H1 (cell line): ENCODE measurements at regions not wholly inside any gene's neighbourhood (a gene's known extent, or its start where the extent isn't known, plus 50 kb on each side); places are given as distances from the start of the nearest gene placed in this dataset.

ENCODE experiments used
- CTCF ChIA-PET: fragments of 300-600 bp; sonication (Branson Sonifier 250); formaldehyde crosslinking; loops from one replicate; lab custom pipeline; 2021; ENCODE audit not compliant: partially characterized antibody; lab: Charles Lee
- POLR2A ChIA-PET: fragments of 300-600 bp; sonication (Branson Sonifier 250); formaldehyde crosslinking; loops from one replicate; lab custom pipeline; 2021; ENCODE audit warnings: inconsistent platforms; ENCODE audit not compliant: partially characterized antibody; lab: Charles Lee
- DNase-seq, 2 experiments: peaks; one replicate each; pipeline versions ENCODE4 v3.0.0 to v3.0.0-alpha.2; 2010 to 2022; ENCODE audit warnings: low spot score in 2 of 2, low read depth in 1 of 2, mixed read lengths in 1 of 2
- FAIRE-seq: peaks from 2 replicates; lab custom pipeline; 2011; peaks lifted over from hg19 to GRCh38; lab: Jason Lieb, UNC
- H2AFZ ChIP-seq: 2 replicates; pipeline ENCODE4 v1.8.1; 2012; ENCODE audit warnings: low read length, inconsistent platforms
- H2AK5ac ChIP-seq: 2 replicates; pipeline ENCODE4 v1.6.1; 2013; ENCODE audit warnings: low read depth, low read length
- H2BK120ac ChIP-seq: replicated peaks from 2 replicates; pipeline ENCODE3; 2013; ENCODE audit warnings: low read depth, low read length, inconsistent platforms
- H2BK12ac ChIP-seq: 2 replicates; pipeline ENCODE4 v1.6.1; 2013; ENCODE audit warnings: low read depth, low read length
- H2BK15ac ChIP-seq: 2 replicates; pipeline ENCODE4 v1.6.1; 2013; ENCODE audit warnings: low read length
- H2BK20ac ChIP-seq: 2 replicates; pipeline ENCODE4 v1.6.1; 2013; ENCODE audit warnings: low read length
- H2BK5ac ChIP-seq: 2 replicates; pipeline ENCODE4 v1.6.1; 2013; ENCODE audit warnings: low read depth, low read length
- H3K14ac ChIP-seq: 2 replicates; pipeline ENCODE4 v1.6.1; 2013; ENCODE audit warnings: inconsistent platforms; ENCODE audit not compliant: insufficient read length
- H3K18ac ChIP-seq: 2 replicates; pipeline ENCODE4 v1.6.1; 2013; ENCODE audit warnings: low read length; ENCODE audit errors: extremely low read depth
- H3K23ac ChIP-seq: 2 replicates; pipeline ENCODE4 v1.6.1; 2013; ENCODE audit warnings: inconsistent platforms; ENCODE audit not compliant: insufficient read length
- H3K23me2 ChIP-seq: 2 replicates; pipeline ENCODE4 v1.6.1; 2013; ENCODE audit warnings: low read depth, low read length
- H3K27ac ChIP-seq: 2 replicates; pipeline ENCODE4 v1.6.1; 2011; ENCODE audit warnings: low read depth, low read length, inconsistent platforms
- H3K27me3 ChIP-seq, 4 experiments: replicated peaks in 1 of 4; 1 replicate in 1 of 4; 2 replicates in 3 of 4; pipeline versions ENCODE4 v1.6.1 to v1.8.1; 2011 to 2013; ENCODE audit warnings: low read length in 3 of 4, mild to moderate bottlenecking in 3 of 4, inconsistent platforms in 2 of 4, mixed read lengths in 2 of 4, moderate library complexity in 1 of 4; ENCODE audit not compliant: control insufficient read depth in 3 of 4, insufficient read depth in 3 of 4; ENCODE audit errors: extremely low read depth in 1 of 4
- H3K36me3 ChIP-seq, 4 experiments: 2 replicates each; pipeline versions ENCODE4 v1.6.1 to v1.8.1; 2011 to 2013; ENCODE audit warnings: mild to moderate bottlenecking in 4 of 4, low read length in 3 of 4, moderate library complexity in 2 of 4, control low read depth in 1 of 4, inconsistent platforms in 1 of 4; ENCODE audit not compliant: insufficient read depth in 4 of 4, control insufficient read depth in 2 of 4
- H3K4ac ChIP-seq: replicated peaks from 2 replicates; pipeline ENCODE3; 2013; ENCODE audit warnings: low read length, low read depth, mixed read lengths, inconsistent platforms; ENCODE audit not compliant: insufficient read length
- H3K4me1 ChIP-seq, 4 experiments: replicated peaks in 1 of 4; 1 replicate in 1 of 4; 2 replicates in 3 of 4; pipeline versions ENCODE4 v1.6.1 to v1.8.1; 2011 to 2013; ENCODE audit warnings: low read length in 3 of 4, inconsistent platforms in 2 of 4, mixed read lengths in 1 of 4; ENCODE audit not compliant: insufficient read depth in 4 of 4, control insufficient read depth in 3 of 4
- H3K4me2 ChIP-seq, 2 experiments: 2 replicates each; pipeline versions ENCODE4 v1.6.1 to v1.8.1; 2011 to 2013; ENCODE audit warnings: low read depth in 2 of 2, low read length in 2 of 2, control low read depth in 1 of 2, inconsistent platforms in 1 of 2, mild to moderate bottlenecking in 1 of 2; ENCODE audit not compliant: insufficient read depth in 1 of 2
- H3K4me3 ChIP-seq, 4 experiments: fragments of 200-600, 300-600 bp in 1 of 4; sonication (generic), shearing (Covaris generic), sonication (Bioruptor Twin) in 1 of 4; 2 replicates each; pipeline versions ENCODE4 v1.5.1 to v1.8.1; 2011 to 2016; ENCODE audit warnings: low read length in 4 of 4, low read depth in 3 of 4, control low read depth in 2 of 4, inconsistent platforms in 2 of 4, mild to moderate bottlenecking in 2 of 4, mixed read lengths in 1 of 4, moderate library complexity in 1 of 4; ENCODE audit not compliant: insufficient read depth in 2 of 4; ENCODE audit errors: extremely low read depth in 1 of 4
- H3K56ac ChIP-seq: replicated peaks from 2 replicates; pipeline ENCODE3; 2013; ENCODE audit warnings: low read depth, mild to moderate bottlenecking, mixed read lengths, low read length, inconsistent platforms; ENCODE audit not compliant: insufficient read length
- H3K79me1 ChIP-seq: 2 replicates; pipeline ENCODE4 v1.6.1; 2013; ENCODE audit warnings: low read depth, low read length, control low read depth
- H3K79me2 ChIP-seq, 2 experiments: 2 replicates each; pipeline versions ENCODE4 v1.6.1 to v1.8.1; 2012 to 2013; ENCODE audit warnings: low read length in 2 of 2, mild to moderate bottlenecking in 2 of 2, inconsistent platforms in 1 of 2; ENCODE audit not compliant: insufficient read depth in 2 of 2, control insufficient read depth in 1 of 2
- H3K9ac ChIP-seq, 4 experiments: replicated peaks in 1 of 4; 1 replicate in 1 of 4; 2 replicates in 3 of 4; pipeline versions ENCODE4 v1.6.1 to v1.8.1; 2011 to 2013; ENCODE audit warnings: low read depth in 3 of 4, low read length in 3 of 4, control low read depth in 2 of 4, mild to moderate bottlenecking in 2 of 4, moderate library complexity in 2 of 4, inconsistent platforms in 1 of 4; ENCODE audit errors: extremely low read depth in 1 of 4
- H3K9me3 ChIP-seq, 2 experiments: 2 replicates each; pipeline versions ENCODE4 v1.6.1 to v1.8.1; 2012 to 2013; ENCODE audit warnings: mild to moderate bottlenecking in 2 of 2, moderate library complexity in 2 of 2, control low read depth in 1 of 2, inconsistent platforms in 1 of 2, low read depth in 1 of 2, low read length in 1 of 2, mixed read lengths in 1 of 2; ENCODE audit not compliant: insufficient read depth in 2 of 2
- H4K20me1 ChIP-seq, 2 experiments: replicated peaks in 1 of 2; 2 replicates each; pipeline versions ENCODE3 to v1.8.1; 2011 to 2013; ENCODE audit warnings: inconsistent platforms in 2 of 2, low read length in 2 of 2, mild to moderate bottlenecking in 1 of 2; ENCODE audit not compliant: insufficient read depth in 2 of 2, control insufficient read depth in 1 of 2
- H4K5ac ChIP-seq: 2 replicates; pipeline ENCODE4 v1.6.1; 2013; ENCODE audit warnings: low read length, low read depth, mixed read lengths, inconsistent platforms; ENCODE audit not compliant: insufficient read length
- H4K8ac ChIP-seq: 2 replicates; pipeline ENCODE4 v1.8.0; 2013; ENCODE audit warnings: mild to moderate bottlenecking, moderate library complexity, low read length, inconsistent platforms; ENCODE audit not compliant: insufficient read depth; ENCODE audit errors: extremely low read depth
- H4K91ac ChIP-seq: replicated peaks from 2 replicates; pipeline ENCODE3; 2013; ENCODE audit warnings: low read length, mixed read lengths, inconsistent platforms; ENCODE audit not compliant: insufficient read length
- SP1 ChIP-seq: IDR thresholded peaks from 2 replicates; pipeline ENCODE4 v1.6.1; 2011; ENCODE audit warnings: low read depth, low read length
- WGBS, 2 experiments: shearing (Covaris generic) in 1 of 2; methylation state at CpG; one replicate each; pipeline versions ENCODE4 v1.1.6 to v1.1.7; 2013 to 2015; ENCODE audit warnings: low lambda C conversion rate in 2 of 2, mixed read lengths in 2 of 2, inconsistent platforms in 1 of 2, low coverage in 1 of 2, missing lambda C conversion rate in 1 of 2; ENCODE audit not compliant: insufficient replicate concordance in 2 of 2, insufficient coverage in 1 of 2, insufficient read length in 1 of 2; ENCODE audit errors: extremely low coverage in 1 of 2, missing lambda C conversion rate in 1 of 2; 5-methylcytosine and 5-hydroxymethylcytosine counted together
- TF ChIP-seq, protein P1 (sequence below): IDR thresholded peaks from 2 replicates; pipeline ENCODE4 v1.6.1; 2012; ENCODE audit warnings: low read length, inconsistent platforms

DNA sequence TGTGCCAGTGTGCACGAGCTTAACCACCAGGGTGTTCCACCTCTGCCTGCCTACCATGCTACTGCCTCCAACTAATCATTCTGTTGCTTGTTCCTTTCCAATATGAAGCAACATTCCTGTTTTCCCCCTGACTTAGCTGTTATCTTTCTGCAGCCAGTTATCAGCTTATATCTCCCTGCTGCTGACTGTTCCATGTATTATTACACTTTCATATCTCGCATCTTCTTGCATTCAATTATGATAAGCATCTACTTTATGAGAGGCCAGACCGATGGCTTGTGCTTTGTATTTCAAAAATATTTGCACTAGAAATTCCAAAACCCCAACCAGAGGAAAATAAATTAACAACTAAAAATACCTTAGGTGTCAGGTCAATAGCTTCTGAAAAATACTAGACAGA is 394.0 kb upstream of the BRINP1 start:
- no peaks in the 10 kb centered on the region for H3K9me3 ChIP-seq
- no peaks in the 10 kb centered on the region for H3K36me3 ChIP-seq
- H3K4me3 ChIP-seq: no peak overlapping the region
- H2AFZ ChIP-seq: no peak overlapping the region
- no peak for DNase-seq
- no peaks in the 10 kb centered on the region for H3K27me3 ChIP-seq
- H2BK15ac ChIP-seq: no peak overlapping the region
- no peak overlapping the region for H2BK120ac ChIP-seq
- H3K79me2 ChIP-seq: no peaks in the 10 kb centered on the region
- H3K14ac ChIP-seq: no peak overlapping the region
- H3K79me1 ChIP-seq: no peaks in the 10 kb centered on the region
- peaks cover 0 to 11% (median 2%) of the 10 kb centered on the region in 4 experiments; a peak in 4 of 7 replicates for H3K4me1 ChIP-seq
- no peak overlapping the region for H4K8ac ChIP-seq
- no peak overlapping the region for H3K27ac ChIP-seq
- no peak overlapping the region for H4K5ac ChIP-seq
- H4K20me1 ChIP-seq: no peaks in the 10 kb centered on the region
- H3K9ac ChIP-seq: no peak overlapping the region
- no peak overlapping the region for H3K23ac ChIP-seq
- no peak overlapping the region for H2BK12ac ChIP-seq
- FAIRE-seq: no peak
- no peak overlapping the region for H3K18ac ChIP-seq
- H2BK20ac ChIP-seq: no peak overlapping the region
- WGBS, 2 experiments: 84% methylated on average over 3 of the region's 3 CpGs; no CpG with 5 or more reads in 1 of the 2 experiments
- no peaks in the 10 kb centered on the region; the same call in 1 of the 2 replicates for H3K23me2 ChIP-seq
- no peak overlapping the region for H3K4ac ChIP-seq
- no peak overlapping the region for H3K56ac ChIP-seq
- ChIA-PET POLR2A (no interaction called here), CTCF (no interaction called here)
- H3K4me2 ChIP-seq: no peak overlapping the region
- no peak overlapping the region for H2AK5ac ChIP-seq
- H2BK5ac ChIP-seq: no peak overlapping the region
- no peak overlapping the region for H4K91ac ChIP-seq
- TF ChIP-seq SP1: no peak
- TF ChIP-seq, protein P1, sequence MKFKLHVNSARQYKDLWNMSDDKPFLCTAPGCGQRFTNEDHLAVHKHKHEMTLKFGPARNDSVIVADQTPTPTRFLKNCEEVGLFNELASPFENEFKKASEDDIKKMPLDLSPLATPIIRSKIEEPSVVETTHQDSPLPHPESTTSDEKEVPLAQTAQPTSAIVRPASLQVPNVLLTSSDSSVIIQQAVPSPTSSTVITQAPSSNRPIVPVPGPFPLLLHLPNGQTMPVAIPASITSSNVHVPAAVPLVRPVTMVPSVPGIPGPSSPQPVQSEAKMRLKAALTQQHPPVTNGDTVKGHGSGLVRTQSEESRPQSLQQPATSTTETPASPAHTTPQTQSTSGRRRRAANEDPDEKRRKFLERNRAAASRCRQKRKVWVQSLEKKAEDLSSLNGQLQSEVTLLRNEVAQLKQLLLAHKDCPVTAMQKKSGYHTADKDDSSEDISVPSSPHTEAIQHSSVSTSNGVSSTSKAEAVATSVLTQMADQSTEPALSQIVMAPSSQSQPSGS: no peak
